GM19467 (cell line): ENCODE measurements at regions not wholly inside any gene's neighbourhood (a gene's known extent, or its start where the extent isn't known, plus 50 kb on each side); places are given as distances from the start of the nearest gene placed in this dataset.
"Not testable (repeated sequence)": the region's sequence is repeated elsewhere in the genome, so short reads cannot be mapped to it uniquely, and the experiment has no call there.

Experiments used
- ATAC-seq: cut with Tn5 transposase; IDR thresholded peaks from one replicate; pipeline ENCODE4 v1.9.1; 2021; ENCODE audit warnings: mild to moderate bottlenecking, moderate library complexity; ENCODE audit not compliant: unreplicated experiment

- ATAC-seq, result not testable (repeated sequence)
Measured at GRCh38 chr5:100398815-100399214, 136.4 kb upstream of the FAM174A start.

GRCh38 chr5:100379254-100379858 lies 155.8 kb upstream of the FAM174A start:
- ATAC-seq, result not testable (repeated sequence)

GRCh38 chr5:100364757-100365478 lies 170.3 kb upstream of the FAM174A start:
- ATAC-seq, result not testable (repeated sequence)

- not testable (repeated sequence) for ATAC-seq
Measured at GRCh38 chr5:100364343-100364742, 170.8 kb upstream of the FAM174A start.

- ATAC-seq, result not testable (repeated sequence)
Measured at GRCh38 chr5:100359998-100360397, 175.2 kb upstream of the FAM174A start.

- ATAC-seq, result not testable (repeated sequence)
Measured at GRCh38 chr5:100346269-100346668, 188.9 kb upstream of the FAM174A start.

- not testable (repeated sequence) for ATAC-seq
Measured at GRCh38 chr5:100341485-100341884, 193.7 kb upstream of the FAM174A start.

- no peak for ATAC-seq
Measured at GRCh38 chr5:100322483-100322882, 212.7 kb upstream of the FAM174A start.

GRCh38 chr5:100319885-100320284 lies 215.3 kb upstream of the FAM174A start:
- no peak for ATAC-seq

GRCh38 chr5:100313657-100314056 lies 221.5 kb upstream of the FAM174A start:
- no peak for ATAC-seq

GRCh38 chr5:100311806-100312205 lies 223.4 kb upstream of the FAM174A start:
- no peak for ATAC-seq

GRCh38 chr5:100306000-100306399 lies 229.2 kb upstream of the FAM174A start:
- no peak for ATAC-seq

GRCh38 chr5:100303216-100303615 lies 232.0 kb upstream of the FAM174A start:
- no peak for ATAC-seq

GRCh38 chr5:100299261-100299660 lies 235.9 kb upstream of the FAM174A start:
- ATAC-seq, result no peak

- no peak for ATAC-seq
Measured at GRCh38 chr5:100276071-100276470, 259.1 kb upstream of the FAM174A start.

GRCh38 chr5:100275631-100276030 lies 259.5 kb upstream of the FAM174A start:
- ATAC-seq, result no peak

GRCh38 chr5:100273846-100274580 lies 261.2 kb upstream of the FAM174A start:
- no peak for ATAC-seq

GRCh38 chr5:100270023-100270771 lies 265.0 kb upstream of the FAM174A start:
- peak; percentile 63 for ATAC-seq

- ATAC-seq, result no peak
Measured at GRCh38 chr5:100260968-100261367, 274.2 kb upstream of the FAM174A start.

- no peak for ATAC-seq
Measured at GRCh38 chr5:100252944-100253343, 282.2 kb upstream of the FAM174A start.

- ATAC-seq, result no peak
Measured at GRCh38 chr5:100252037-100252436, 283.1 kb upstream of the FAM174A start.
